ENCODE measurements at regions not wholly inside any gene's neighbourhood (a gene's known extent, or its start where the extent isn't known, plus 50 kb on each side); places are given as distances from the start of the nearest gene placed in this dataset.

DNA sequence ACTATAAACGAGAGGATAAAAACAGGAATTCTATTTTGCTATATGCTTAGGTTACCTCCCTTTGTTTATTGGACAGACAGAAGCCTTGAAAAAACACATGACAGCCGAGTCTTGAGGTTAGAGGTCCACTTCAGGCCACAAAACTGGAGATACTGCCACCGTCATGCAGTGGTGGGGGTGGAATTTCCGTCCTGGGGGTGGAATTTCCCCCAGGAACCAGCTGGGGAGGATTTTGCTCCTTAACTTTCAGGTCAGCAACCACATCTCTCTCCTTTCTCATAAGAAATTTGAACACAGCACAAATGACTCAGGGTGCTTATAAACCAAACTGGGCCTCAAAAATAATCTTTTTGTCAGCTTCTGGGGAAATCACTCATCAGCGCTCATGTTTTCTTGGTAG lies 545.8 kb upstream of the ADAMTS9 start:
- Histone ChIP-seq H3K27me3 (ENCODE audit: insufficient read depth, low read length) (no peaks in the 10 kb centered on the region), H3K27ac (ENCODE audit: low read depth, low read length) (no peak overlapping the region), H3K4me1 (ENCODE audit: insufficient read depth, low read length) (no peaks in the 10 kb centered on the region), H3K36me3 (ENCODE audit: insufficient read depth, low read length) (no peaks in the 10 kb centered on the region), H3K9me3 (ENCODE audit: control insufficient read depth in 1 of 2, low read length in 2 of 2) (no peaks in the 10 kb centered on the region), H3K4me3 (ENCODE audit: low read length in 2 of 2) (no peak overlapping the region)
- Mint-ChIP-seq H3K4me3 (no peak overlapping the region), H3K9me3 (peaks cover 2 to 6% (median 4%) of the 10 kb centered on the region in 8 donors), H3K4me1 (no peaks in the 10 kb centered on the region), H3K27ac (no peak overlapping the region), H3K27me3 (no peaks in the 10 kb centered on the region), H3K36me3 (no peaks in the 10 kb centered on the region)
- ChIA-PET CTCF (ENCODE audit: partially characterized antibody) (no interaction called here), POLR2A (ENCODE audit: partially characterized antibody) (no interaction called here)
- intact Hi-C loops (cut with micrococcal nuclease) = no loop called here
- no peak for DNase-seq

GRCh38 chr3:65231544-65231943 lies 543.7 kb upstream of the ADAMTS9 start:
- CTCF ChIA-PET (ENCODE audit: partially characterized antibody) = no interaction called here
- Mint-ChIP-seq H3K27ac (no peak overlapping the region), H3K4me3 (no peak overlapping the region), H3K9me3 (peaks cover 2 to 5% (median 3%) of the 10 kb centered on the region in 8 donors), H3K36me3 (no peaks in the 10 kb centered on the region), H3K27me3 (no peaks in the 10 kb centered on the region), H3K4me1 (no peaks in the 10 kb centered on the region)
- H3K4me3 ChIP-seq (ENCODE audit: low read length in 2 of 2) = no peak overlapping the region
- intact Hi-C loops (cut with micrococcal nuclease) = no loop called here
- POLR2A ChIA-PET (ENCODE audit: partially characterized antibody) = no interaction called here
- H3K27ac ChIP-seq (ENCODE audit: low read depth, low read length) = no peak overlapping the region
- no peaks in the 10 kb centered on the region for H3K36me3 ChIP-seq (ENCODE audit: insufficient read depth, low read length)
- no peaks in the 10 kb centered on the region for H3K27me3 ChIP-seq (ENCODE audit: insufficient read depth, low read length)
- DNase-seq = no peak
- H3K9me3 ChIP-seq (ENCODE audit: control insufficient read depth in 1 of 2, low read length in 2 of 2) = no peaks in the 10 kb centered on the region
- H3K4me1 ChIP-seq (ENCODE audit: insufficient read depth, low read length) = no peaks in the 10 kb centered on the region

- Mint-ChIP-seq H3K4me3 (no peak overlapping the region), H3K36me3 (no peaks in the 10 kb centered on the region), H3K27me3 (no peaks in the 10 kb centered on the region), H3K9me3 (peaks cover 0 to 5% (median 2%) of the 10 kb centered on the region in 8 donors), H3K4me1 (no peaks in the 10 kb centered on the region), H3K27ac (no peak overlapping the region)
- ChIA-PET POLR2A (ENCODE audit: partially characterized antibody) (no interaction called here), CTCF (ENCODE audit: partially characterized antibody) (no interaction called here)
- intact Hi-C loops (cut with micrococcal nuclease) = no loop called here
- Histone ChIP-seq H3K36me3 (ENCODE audit: insufficient read depth, low read length) (no peaks in the 10 kb centered on the region), H3K4me3 (ENCODE audit: low read length in 2 of 2) (no peak overlapping the region), H3K9me3 (ENCODE audit: control insufficient read depth in 1 of 2, low read length in 2 of 2) (no peaks in the 10 kb centered on the region), H3K27me3 (ENCODE audit: insufficient read depth, low read length) (no peaks in the 10 kb centered on the region), H3K27ac (ENCODE audit: low read depth, low read length) (no peak overlapping the region), H3K4me1 (ENCODE audit: insufficient read depth, low read length) (no peaks in the 10 kb centered on the region)
- no peak for DNase-seq
Measured at GRCh38 chr3:65230261-65231139, 542.7 kb upstream of the ADAMTS9 start.

GRCh38 chr3:65226287-65226686 lies 538.5 kb upstream of the ADAMTS9 start:
- ChIA-PET CTCF (ENCODE audit: partially characterized antibody) (no interaction called here), POLR2A (ENCODE audit: partially characterized antibody) (no interaction called here)
- no peak overlapping the region for H3K4me3 ChIP-seq (ENCODE audit: low read length in 2 of 2)
- H3K4me1 Mint-ChIP-seq = no peaks in the 10 kb centered on the region
- H3K27me3 ChIP-seq (ENCODE audit: insufficient read depth, low read length) = no peaks in the 10 kb centered on the region
- intact Hi-C loops (cut with micrococcal nuclease) = no loop called here
- no peaks in the 10 kb centered on the region for H3K36me3 Mint-ChIP-seq
- H3K4me3 Mint-ChIP-seq = no peak overlapping the region
- H3K27ac ChIP-seq (ENCODE audit: low read depth, low read length) = no peak overlapping the region
- no peak for DNase-seq
- H3K27me3 Mint-ChIP-seq = no peaks in the 10 kb centered on the region
- no peaks in the 10 kb centered on the region for H3K4me1 ChIP-seq (ENCODE audit: insufficient read depth, low read length)
- no peak overlapping the region for H3K27ac Mint-ChIP-seq
- no peaks in the 10 kb centered on the region for H3K9me3 ChIP-seq (ENCODE audit: control insufficient read depth in 1 of 2, low read length in 2 of 2)
- H3K36me3 ChIP-seq (ENCODE audit: insufficient read depth, low read length) = no peaks in the 10 kb centered on the region
- peaks cover 0 to 5% (median 3%) of the 10 kb centered on the region in 8 donors for H3K9me3 Mint-ChIP-seq

DNA sequence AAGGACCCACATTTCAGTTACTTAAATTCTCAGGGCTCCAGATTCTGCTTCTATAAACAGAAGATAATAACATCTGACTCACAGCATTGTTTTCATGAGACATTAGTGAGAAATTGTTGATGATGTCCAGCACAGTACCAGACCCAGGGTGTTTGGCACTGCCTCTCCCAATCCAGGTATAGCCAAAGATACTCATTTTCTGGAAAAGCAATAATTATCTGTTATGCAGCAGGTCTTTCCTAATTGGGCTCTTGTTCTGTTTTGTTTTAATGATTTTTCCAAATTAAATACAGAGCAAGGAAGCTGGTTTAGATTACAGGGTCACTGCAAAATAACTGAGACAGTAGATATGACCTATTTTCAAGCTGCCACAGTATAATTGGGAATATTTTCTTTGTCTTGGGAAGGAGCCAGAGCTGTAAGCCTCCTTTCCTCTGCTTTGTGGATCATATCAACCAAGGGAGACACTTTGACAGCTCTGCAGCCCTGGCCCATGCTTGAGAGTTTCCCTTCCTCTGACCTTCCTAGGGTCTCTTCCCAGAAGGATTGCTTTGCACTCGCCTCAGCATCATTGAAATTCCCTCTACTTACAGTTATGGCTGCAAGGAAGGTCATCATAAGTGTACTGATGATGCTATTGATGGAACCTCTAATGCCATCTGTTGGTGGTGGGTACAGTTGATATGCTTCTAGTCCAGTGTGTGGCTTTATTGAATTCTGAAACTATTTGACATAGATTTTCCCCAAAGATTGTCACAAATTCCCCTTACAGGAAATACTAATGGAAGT lies 522.4 kb upstream of the ADAMTS9 start:
- intact Hi-C loops (cut with micrococcal nuclease) = no loop called here
- Mint-ChIP-seq H3K4me3 (no peak overlapping the region), H3K36me3 (no peaks in the 10 kb centered on the region), H3K27ac (no peak overlapping the region), H3K4me1 (no peaks in the 10 kb centered on the region), H3K9me3 (peaks cover 0 to 13% (median 4%) of the 10 kb centered on the region in 8 donors), H3K27me3 (no peaks in the 10 kb centered on the region)
- Histone ChIP-seq H3K9me3 (ENCODE audit: control insufficient read depth in 1 of 2, low read length in 2 of 2) (no peaks in the 10 kb centered on the region), H3K4me1 (ENCODE audit: insufficient read depth, low read length) (no peaks in the 10 kb centered on the region), H3K36me3 (ENCODE audit: insufficient read depth, low read length) (no peaks in the 10 kb centered on the region), H3K27me3 (ENCODE audit: insufficient read depth, low read length) (no peaks in the 10 kb centered on the region), H3K4me3 (ENCODE audit: low read length in 2 of 2) (no peak overlapping the region), H3K27ac (ENCODE audit: low read depth, low read length) (no peak overlapping the region)
- no peak for DNase-seq
- ChIA-PET CTCF (ENCODE audit: partially characterized antibody) (no interaction called here), POLR2A (ENCODE audit: partially characterized antibody) (no interaction called here)

GRCh38 chr3:65202395-65202794 lies 514.6 kb upstream of the ADAMTS9 start:
- Histone ChIP-seq H3K9me3 (ENCODE audit: control insufficient read depth in 1 of 2, low read length in 2 of 2) (no peaks in the 10 kb centered on the region), H3K27ac (ENCODE audit: low read depth, low read length) (no peak overlapping the region), H3K36me3 (ENCODE audit: insufficient read depth, low read length) (no peaks in the 10 kb centered on the region), H3K4me1 (ENCODE audit: insufficient read depth, low read length) (no peaks in the 10 kb centered on the region), H3K4me3 (ENCODE audit: low read length in 2 of 2) (no peak overlapping the region), H3K27me3 (ENCODE audit: insufficient read depth, low read length) (no peaks in the 10 kb centered on the region)
- peaks cover 0 to 5% (median 3%) of the 10 kb centered on the region in 8 donors for H3K9me3 Mint-ChIP-seq
- intact Hi-C loops (cut with micrococcal nuclease) = no loop called here
- H3K36me3 Mint-ChIP-seq = no peaks in the 10 kb centered on the region
- no peak overlapping the region for H3K27ac Mint-ChIP-seq
- ChIA-PET POLR2A (ENCODE audit: partially characterized antibody) (no interaction called here), CTCF (ENCODE audit: partially characterized antibody) (interaction anchor here (1.1 kb wide), 1 partner anchor 11 kb away, joined by 3 read pairs; no protein-coding TSS in a partner anchor)
- DNase-seq = no peak
- no peaks in the 10 kb centered on the region for H3K27me3 Mint-ChIP-seq
- H3K4me3 Mint-ChIP-seq = no peak overlapping the region
- no peaks in the 10 kb centered on the region for H3K4me1 Mint-ChIP-seq

- ChIA-PET CTCF (ENCODE audit: partially characterized antibody) (interaction anchor here (1.1 kb wide), 1 partner anchor 10 kb away, joined by 3 read pairs; no protein-coding TSS in a partner anchor), POLR2A (ENCODE audit: partially characterized antibody) (no interaction called here)
- Mint-ChIP-seq H3K4me1 (no peaks in the 10 kb centered on the region), H3K27ac (no peak overlapping the region), H3K27me3 (no peaks in the 10 kb centered on the region), H3K36me3 (no peaks in the 10 kb centered on the region), H3K4me3 (no peak overlapping the region), H3K9me3 (peaks cover 0 to 5% (median 3%) of the 10 kb centered on the region in 8 donors)
- Histone ChIP-seq H3K4me3 (ENCODE audit: low read length in 2 of 2) (no peak overlapping the region), H3K36me3 (ENCODE audit: insufficient read depth, low read length) (no peaks in the 10 kb centered on the region), H3K27ac (ENCODE audit: low read depth, low read length) (no peak overlapping the region), H3K27me3 (ENCODE audit: insufficient read depth, low read length) (no peaks in the 10 kb centered on the region), H3K9me3 (ENCODE audit: control insufficient read depth in 1 of 2, low read length in 2 of 2) (no peaks in the 10 kb centered on the region), H3K4me1 (ENCODE audit: insufficient read depth, low read length) (no peaks in the 10 kb centered on the region)
- intact Hi-C loops (cut with micrococcal nuclease) = no loop called here
- no peak for DNase-seq
Measured at GRCh38 chr3:65201926-65202325, 514.1 kb upstream of the ADAMTS9 start.

Data from CD4-positive, alpha-beta memory T cell (primary cell).